ENCODE measurements at regions not wholly inside any gene's neighbourhood (a gene's known extent, or its start where the extent isn't known, plus 50 kb on each side); places are given as distances from the start of the nearest gene placed in this dataset.
"Not testable (repeated sequence)": the region's sequence is repeated elsewhere in the genome, so short reads cannot be mapped to it uniquely, and the experiment has no call there.

DNA sequence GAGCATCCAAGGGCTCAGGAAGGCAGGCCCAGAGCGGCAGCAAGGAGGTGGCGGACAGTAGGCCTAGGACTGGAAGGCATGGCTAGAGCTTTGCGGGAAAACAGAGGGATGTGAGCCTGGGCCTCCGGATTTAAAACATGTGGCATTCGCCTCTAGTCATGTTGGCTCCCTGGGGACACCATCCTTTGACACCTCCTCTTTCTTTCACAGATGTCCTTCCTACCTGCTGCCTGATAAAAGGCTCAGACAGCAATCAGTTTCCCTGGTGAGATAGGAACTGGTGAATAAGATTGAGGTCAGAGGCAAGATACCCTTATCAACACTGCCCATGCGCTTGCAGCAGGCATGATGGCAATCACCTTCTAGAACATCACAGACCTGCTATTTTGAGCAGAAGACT is 277.6 kb downstream of the SIPA1L2 start:
- no peak for DNase-seq (ENCODE audit: low read depth)
- TF ChIP-seq CTCF (IDR thresholded peaks at IDR 0.05; ENCODE audit: insufficient read depth, low read depth, low read length) = no peak
- no peak overlapping the region for H3K4me3 ChIP-seq (ENCODE audit: low read depth, low read length)

DNA sequence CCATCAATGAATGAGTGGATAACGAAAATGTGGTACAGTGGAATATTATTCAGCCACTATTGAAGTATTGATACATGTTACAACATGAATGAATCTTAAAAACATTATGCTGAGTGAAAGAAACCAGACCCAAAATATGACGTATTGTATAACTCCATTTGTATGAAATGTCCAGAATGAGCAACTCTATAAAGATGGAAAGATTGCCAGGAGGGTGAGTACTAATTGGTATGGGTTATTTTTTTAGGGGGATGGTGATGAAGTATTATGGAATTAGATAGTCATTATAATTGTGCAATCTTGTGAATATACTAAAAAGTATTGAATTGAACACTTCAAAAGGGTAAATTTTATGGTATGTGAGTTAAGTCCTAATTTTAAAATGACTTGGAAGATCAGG is 278.6 kb downstream of the SIPA1L2 start:
- no peak for TF ChIP-seq CTCF (IDR thresholded peaks at IDR 0.05; ENCODE audit: insufficient read depth, low read depth, low read length)

DNA sequence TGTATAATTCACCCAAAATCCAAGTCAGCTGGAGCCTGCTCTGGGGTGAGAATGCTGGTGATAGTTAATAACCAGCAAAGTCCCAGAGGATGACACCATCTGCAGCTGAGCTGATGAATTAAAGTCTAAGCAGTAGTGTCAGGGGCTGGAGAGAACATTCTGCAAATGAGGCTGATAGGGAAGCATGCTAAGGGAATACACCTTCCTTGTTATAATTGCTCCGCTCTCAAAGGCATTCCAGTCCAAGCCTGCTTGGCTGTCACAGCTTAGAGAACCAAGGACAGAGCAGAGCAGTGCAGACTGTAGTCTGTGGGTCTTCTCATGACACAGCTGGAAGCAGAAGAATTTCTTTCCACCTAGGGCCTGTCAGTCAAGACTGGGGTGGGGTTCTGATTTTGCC is 283.1 kb downstream of the SIPA1L2 start:
- no peak for DNase-seq (ENCODE audit: low read depth)
- TF ChIP-seq CTCF (IDR thresholded peaks at IDR 0.05; ENCODE audit: insufficient read depth, low read depth, low read length) = no peak

More for the DNA sequence above, 278.6 kb downstream of the SIPA1L2 start:
- H3K4me3 ChIP-seq (ENCODE audit: low read depth, low read length) = no peak overlapping the region
- DNase-seq (ENCODE audit: low read depth) = no peak

DNA sequence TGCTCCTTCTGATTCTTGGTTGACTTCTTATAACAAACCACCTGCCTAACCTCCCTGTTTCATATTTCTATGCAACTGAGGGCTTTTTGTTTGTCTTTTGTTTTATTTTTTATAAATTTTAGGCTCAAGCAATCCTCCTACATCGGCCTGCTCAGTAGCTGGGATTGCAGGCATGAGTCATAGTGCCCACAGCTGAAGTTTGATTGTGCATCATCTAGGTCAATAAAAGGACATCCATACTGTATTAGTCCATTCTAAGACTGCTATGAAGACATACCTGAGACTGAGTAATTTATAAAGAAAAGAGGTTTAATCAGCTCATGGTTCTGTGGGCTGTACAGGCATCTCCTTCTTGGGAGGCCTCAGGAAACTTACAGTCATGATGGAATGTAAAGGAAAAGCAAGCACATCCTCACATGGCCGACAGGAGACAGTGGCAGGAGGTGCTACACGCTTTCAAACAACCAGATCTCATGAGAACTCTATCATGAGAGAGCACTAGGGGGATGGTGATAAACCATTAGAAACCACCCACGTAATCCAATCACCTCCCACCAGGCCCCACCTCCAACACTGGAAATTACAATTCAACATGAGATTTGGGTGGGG is 285.0 kb downstream of the SIPA1L2 start:
- no peak overlapping the region for H3K4me3 ChIP-seq (ENCODE audit: low read depth, low read length)
- DNase-seq (ENCODE audit: low read depth) = no peak
- TF ChIP-seq CTCF (IDR thresholded peaks at IDR 0.05; ENCODE audit: insufficient read depth, low read depth, low read length) = no peak

More for the DNA sequence above, 283.1 kb downstream of the SIPA1L2 start:
- H3K4me3 ChIP-seq (ENCODE audit: low read depth, low read length) = no peak overlapping the region

- not testable (repeated sequence) for H3K4me3 ChIP-seq (ENCODE audit: low read depth, low read length); DNase-seq (ENCODE audit: low read depth)
Observed at GRCh38 chr1:232344186-232344585, 285.7 kb downstream of the SIPA1L2 start.

DNA sequence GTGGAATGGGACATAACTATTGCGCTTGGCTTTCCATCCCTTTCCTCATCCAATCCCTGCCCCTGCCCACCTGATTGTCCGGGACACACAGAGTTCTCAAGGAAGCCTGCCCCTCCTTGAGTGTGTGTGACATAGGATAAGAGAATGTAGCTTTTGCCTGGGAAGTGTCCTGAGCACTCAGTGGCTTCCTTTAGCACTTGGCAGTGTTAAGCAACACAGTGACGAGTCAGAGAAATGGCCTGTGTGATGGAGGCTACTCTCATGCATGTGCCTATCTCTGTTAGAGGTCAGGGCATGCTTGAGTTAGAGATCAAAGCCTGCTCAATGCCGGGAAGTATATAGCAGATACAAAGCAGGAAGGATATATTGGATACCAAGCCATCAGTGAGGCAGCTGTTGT is 289.5 kb downstream of the SIPA1L2 start:
- TF ChIP-seq CTCF (IDR thresholded peaks at IDR 0.05; ENCODE audit: insufficient read depth, low read depth, low read length) = no peak
- DNase-seq (ENCODE audit: low read depth) = no peak
- no peak overlapping the region for H3K4me3 ChIP-seq (ENCODE audit: low read depth, low read length)

- TF ChIP-seq CTCF (IDR thresholded peaks at IDR 0.05; ENCODE audit: insufficient read depth, low read depth, low read length) = no peak
- no peak for DNase-seq (ENCODE audit: low read depth)
- H3K4me3 ChIP-seq (ENCODE audit: low read depth, low read length) = no peak overlapping the region
Observed at GRCh38 chr1:232339073-232339472, 290.9 kb downstream of the SIPA1L2 start.
